Fibroblast of skin of back (primary cell): ENCODE measurements at regions not wholly inside any gene's neighbourhood (a gene's known extent, or its start where the extent isn't known, plus 50 kb on each side); places are given as distances from the start of the nearest gene placed in this dataset.
A peak's percentile ranks its signal among the peaks of the same experiment; 100 is the strongest.
"Not testable (repeated sequence)": the region's sequence is repeated elsewhere in the genome, so short reads cannot be mapped to it uniquely, and the experiment has no call there.

Experiments used
- DNase-seq: peaks from one replicate; pipeline ENCODE4 v3.0.0-alpha.2; 2013

DNA sequence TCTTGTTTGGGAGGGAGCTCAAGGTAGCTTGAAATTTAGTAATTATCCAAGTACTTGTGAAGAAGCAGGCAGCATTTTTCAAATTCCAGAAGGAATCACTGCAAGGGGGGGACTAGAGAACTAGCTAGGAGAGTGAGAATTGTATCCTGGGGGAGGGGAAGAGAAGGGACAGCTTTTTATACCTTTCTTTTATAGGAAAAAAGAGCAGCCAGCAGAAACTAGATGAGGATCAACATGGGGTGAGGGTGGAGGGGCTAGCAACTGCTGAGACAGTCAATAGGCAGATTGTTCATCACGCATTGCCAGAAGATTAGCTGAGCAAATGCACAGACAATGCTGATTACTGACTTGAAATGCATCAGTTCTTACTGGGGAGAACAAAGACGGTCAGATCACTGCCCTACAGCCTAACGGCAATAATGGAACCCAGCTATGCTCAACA is 514.3 kb upstream of the CITED2 start:
- DNase-seq = peak; percentile 54

DNA sequence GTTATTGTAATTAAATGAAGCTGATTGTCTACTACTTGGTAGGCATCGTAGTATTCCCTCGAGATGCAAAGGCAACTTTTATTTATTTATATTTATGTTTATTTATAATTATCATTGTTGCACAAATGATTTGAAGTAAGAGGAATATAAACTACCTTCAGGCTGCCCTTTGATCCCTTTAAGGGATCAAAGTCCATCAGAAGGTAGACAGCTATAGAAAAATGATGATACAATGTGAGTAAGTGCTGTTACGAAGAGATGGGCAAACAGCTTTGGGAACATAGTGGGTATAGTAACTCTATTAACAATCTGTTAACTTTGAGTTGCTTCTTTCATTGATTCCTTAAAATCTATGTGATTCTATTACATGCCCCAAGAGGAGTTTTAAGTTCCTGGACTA is 512.8 kb upstream of the CITED2 start:
- DNase-seq = no peak

DNA sequence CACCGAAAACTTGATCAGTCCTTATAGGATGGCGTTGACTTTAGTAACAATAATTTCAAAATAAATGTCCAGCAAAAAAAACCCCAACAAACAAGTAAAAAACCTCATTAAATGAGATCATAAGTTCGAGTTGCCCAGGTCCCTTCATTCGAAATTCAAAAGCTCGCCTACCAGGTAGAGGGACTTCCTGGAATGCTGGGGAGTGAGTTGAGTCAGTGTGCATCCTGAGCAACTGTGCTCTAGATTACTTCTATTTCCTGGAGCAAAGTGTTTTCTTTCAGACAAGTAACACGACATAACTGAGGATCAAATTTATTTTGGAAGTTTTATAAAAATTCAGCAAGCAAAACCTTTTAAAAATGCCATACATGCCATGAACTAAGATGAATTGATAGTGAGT is 511.9 kb upstream of the CITED2 start:
- no peak for DNase-seq

DNA sequence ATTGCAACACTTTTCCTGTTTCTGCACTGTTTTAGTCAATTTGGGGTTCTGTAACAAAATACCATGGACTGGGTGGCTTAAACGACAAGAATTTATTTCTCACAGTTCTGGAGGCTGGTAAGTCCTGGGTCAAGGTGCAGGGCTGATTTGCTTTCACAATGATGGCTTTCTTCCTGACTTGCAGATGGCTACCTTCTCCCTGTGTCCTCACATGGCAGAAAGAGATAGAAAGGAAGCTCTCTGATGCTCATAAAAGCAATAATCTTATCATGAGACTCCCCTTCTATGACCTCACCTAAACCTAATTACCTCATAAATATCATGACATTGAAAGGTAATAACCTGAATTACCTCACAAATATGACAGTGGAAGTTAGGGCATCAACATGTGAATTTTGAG is 511.5 kb upstream of the CITED2 start:
- no peak for DNase-seq

DNA sequence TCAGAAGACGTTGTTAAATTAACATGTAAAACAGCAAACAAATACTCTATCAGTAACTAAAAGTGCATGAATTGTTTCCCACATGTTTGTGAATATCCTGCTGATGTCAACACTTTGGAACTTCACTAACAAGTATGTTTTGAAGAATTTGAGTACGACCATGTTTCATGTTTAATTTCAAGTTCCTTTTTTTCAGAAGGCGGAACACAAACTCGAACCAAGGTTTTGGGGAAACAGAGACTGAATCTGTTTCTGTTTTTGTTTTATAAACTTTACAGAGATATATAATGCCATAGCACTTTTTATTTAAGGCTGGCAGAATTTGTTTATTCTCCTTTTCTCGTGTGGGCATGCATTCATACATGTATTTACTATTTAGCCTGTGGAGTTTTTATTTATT is 509.3 kb upstream of the CITED2 start:
- peak; percentile 37 for DNase-seq

DNA sequence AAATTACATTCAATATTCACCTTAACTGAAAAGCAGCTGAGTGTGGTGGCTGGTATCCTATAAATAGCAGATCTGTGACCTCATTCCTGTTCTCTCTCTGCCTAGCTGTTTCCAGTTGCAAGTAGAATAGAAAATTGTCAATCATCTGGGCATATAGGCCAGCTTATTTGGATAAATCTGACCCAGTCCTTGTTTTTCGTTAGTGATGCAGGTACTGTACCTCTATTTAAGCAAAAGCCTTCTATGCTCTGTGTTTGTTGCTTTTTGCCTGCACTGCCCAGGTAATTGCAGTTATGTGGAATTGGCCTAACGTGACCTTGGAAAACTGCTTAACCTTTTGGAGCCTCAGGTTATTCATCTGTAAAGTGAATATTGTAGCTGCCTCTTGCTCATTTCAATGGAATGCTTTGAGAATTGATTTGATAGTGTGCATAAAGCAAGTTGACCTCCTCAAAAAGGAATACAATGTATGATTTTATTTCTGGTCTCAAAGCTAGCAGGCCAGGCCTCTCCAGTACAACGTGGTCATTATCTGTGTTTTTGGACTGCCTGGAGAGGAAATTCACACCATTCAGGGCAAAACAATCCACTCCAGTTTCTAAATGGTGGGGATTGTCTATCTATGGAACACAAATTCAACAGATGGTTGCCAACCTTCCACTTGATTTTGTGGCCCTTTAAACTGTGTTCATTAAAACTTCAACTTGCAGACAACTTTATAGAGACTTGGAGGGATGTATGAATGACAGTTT is 508.7 kb upstream of the CITED2 start:
- peak; percentile 40 for DNase-seq

DNA sequence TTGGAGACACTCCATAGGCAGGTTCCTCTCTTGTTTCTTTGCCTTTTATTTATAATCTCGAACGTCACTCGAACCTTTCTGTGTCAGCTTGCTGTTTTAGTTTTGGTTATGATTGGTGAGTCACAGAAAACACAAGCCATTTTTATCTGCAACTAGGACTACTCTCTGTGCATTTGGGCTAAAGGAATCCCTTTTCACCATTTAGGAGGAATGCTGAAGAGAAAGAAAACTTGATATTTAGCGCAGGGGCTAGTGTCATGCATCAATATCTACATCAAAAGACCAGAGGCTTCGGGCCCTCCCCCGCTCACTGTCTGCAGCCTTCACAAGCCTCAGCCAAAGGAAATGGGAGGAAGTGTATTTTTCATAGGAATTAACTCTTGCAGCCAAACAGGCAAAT is 507.8 kb upstream of the CITED2 start:
- DNase-seq = peak; percentile 76

DNA sequence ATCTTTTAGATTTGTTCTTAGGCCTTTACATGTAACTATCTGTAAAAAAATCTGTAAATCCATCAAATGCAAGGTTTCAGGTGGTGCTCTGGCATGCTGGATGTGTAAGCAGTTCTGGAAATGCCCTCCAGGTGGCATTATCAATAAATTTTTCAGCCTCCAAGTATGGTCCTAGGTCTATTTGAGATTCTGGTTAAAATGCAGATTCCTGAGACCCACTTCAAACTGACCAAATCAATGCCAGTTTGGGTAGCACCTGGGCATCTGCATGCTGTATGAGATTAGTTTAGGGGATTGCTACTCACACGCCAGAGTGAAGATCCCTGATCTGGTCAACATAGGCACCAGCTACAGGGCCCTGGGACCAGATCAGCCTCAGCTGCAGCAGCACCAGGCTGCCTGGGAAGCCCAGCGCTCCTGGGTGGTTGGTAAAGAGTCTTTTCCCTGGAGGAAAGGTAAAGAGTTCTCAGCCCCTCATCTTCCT is 507.3 kb upstream of the CITED2 start:
- DNase-seq = peak; percentile 42

DNA sequence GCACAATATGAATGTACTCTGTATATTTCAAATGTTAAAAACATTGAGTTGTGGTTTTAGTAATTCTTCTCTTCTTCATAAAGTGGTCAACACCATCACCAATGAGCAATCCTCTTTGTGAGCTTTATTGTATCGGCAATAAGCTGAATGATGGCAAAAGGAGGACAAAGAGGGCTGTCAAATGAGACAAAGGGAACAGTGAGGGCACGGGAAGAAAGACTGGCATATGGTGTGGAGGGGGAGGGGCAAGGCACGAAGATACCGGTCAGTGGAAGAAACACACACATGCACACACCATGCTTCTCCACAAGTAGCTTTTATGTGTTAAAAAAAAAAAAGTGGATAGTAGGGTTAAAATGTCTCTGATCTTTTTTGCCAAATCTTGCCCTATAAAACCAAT is 506.8 kb upstream of the CITED2 start:
- DNase-seq = no peak

DNA sequence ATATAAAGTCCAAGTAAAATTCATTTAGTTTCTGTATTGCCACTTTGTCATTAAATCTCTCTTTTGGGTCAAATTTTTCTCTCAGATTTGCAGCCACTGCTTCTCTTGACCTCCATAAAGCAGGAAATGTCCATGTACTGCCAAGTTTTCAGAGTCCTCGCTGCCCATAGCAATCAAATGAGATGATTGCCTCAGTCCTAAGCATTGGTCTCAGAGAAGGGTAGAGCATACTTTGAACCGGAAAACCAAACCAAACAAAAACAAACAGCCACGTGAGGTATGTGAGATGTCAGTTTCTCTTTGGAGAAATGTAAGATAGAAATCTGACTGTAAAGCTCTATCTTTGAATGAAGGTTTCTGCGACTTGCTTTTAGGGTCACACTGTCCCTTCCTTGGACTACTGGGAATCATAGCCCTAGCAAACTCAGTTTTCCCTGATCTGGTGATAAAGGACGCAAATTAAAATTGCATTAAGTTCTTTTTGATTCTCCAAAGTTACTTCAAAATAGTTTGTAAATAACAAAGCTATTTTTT is 505.4 kb upstream of the CITED2 start:
- DNase-seq = no peak

DNA sequence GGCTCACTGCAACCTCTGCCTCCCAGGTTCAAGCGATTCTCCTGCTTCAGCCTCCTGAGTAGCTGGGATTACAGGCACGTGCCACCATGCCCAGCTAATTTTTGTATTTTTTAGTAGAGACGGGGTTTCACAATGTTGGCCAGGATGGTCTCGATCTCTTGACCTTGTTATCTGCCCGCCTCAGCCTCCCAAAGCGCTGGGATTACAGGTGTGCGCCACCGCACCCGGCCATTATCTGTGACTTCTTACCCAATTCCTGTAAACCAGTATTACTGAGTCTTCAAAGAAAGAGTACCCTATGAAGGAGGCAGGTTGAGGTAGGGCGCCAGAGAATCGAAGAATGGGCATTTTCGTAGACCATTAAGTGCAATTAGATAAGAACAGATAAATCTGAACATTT is 504.8 kb upstream of the CITED2 start:
- DNase-seq = not testable (repeated sequence)

DNA sequence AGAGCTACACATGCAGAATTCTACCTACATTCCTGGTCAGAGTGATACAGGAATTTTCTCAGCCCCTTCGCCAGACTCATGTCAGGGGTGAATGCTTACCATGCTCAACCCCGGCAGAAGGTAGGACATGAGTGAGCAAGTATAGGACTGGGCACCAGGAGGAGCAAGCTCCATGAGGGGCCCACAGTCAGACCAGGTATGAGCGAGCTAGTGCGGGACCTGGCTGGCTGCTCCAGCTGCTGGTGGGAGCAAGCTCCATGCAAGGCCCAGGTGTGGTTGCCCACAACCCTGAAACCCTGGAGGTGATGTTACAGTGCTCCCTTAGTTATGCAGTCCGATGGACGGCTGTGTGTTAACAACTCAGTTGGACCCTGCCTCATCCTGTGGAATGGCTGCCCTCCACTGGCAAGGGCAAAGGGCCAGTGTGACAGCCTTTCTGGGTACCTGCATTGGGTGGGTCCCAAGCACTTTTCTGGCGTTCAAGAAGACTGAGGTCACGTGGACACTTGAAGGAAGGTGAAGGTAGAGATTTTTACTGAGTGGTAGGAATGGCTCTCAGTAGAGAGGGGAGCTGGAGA is 503.5 kb upstream of the CITED2 start:
- no peak for DNase-seq

DNA sequence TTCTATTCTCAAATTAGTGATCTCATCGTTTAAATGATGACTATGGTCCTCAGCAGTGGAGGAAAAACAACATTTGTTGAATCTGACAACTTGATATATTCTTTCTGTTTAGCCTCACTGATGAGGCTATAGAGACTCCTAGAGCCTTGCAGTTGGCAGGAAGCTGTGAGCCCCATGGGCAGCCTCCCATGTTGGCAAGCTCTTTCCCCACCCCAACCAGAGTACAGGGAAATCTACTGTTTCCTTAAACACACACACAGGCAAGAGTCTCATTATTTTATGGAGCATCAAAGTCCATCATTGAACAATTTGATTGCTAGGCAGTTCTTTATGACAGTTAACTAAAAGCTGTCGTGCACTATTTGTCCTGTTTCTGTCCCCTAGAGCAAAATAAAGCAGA is 498.2 kb upstream of the CITED2 start:
- no peak for DNase-seq

DNA sequence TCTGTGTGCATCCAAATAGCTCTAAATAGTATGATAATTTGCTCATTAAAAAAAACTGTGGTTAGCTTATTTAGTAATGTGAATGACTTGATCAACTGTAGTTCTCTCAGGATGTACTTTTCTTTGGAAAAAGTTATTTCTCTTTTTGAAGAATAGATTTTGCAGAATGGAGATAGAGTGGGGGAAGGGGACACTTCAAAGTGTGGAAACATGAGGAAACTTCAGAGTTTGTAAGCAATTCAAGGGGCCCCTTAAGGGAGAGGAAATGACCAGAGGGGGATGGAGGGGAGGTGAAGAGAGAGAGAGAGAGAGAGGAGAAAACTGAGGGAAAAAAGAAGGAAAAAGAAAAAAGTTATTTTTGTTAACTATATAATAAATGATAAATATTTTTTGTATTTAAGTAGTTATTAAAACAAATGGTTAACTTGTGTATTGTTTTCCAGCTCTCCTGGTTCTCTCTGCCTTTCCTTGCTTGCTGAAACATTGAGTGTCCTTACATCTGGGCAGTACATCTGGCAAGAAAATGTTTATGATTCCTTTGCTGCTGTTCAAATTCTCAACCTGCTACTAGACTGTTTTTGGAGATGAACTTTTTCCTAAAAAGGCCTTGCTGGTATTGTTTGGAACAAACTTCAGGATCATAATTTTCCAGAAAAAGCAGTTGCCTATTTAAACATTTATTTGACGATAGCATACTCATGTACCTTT is 497.5 kb upstream of the CITED2 start:
- no peak for DNase-seq

DNA sequence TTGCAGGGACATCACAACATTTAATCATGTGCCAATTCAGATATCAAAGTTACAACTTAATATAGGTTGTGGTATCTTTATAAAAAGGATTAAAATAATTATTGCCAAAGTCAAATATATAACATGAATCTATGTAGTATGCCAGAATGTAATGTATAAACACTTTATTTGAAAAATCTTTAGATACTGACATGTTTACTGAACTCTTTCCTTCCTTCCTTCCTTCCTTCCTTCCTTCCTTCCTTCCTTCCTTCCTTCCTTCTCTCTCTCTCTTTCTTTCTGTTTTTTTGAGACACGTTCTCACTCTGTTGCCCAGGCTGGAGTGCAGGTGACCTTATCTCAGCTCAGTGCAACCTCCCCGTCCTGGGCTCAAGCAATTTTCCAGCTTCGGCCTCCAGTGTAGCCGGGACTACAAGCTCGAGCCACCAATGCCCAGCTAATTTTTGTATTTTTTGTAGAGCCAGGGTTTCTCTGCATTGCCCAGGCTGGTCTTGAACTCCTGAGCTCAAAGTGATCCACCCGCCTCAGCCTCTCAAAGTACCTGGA is 496.8 kb upstream of the CITED2 start:
- DNase-seq = no peak

DNA sequence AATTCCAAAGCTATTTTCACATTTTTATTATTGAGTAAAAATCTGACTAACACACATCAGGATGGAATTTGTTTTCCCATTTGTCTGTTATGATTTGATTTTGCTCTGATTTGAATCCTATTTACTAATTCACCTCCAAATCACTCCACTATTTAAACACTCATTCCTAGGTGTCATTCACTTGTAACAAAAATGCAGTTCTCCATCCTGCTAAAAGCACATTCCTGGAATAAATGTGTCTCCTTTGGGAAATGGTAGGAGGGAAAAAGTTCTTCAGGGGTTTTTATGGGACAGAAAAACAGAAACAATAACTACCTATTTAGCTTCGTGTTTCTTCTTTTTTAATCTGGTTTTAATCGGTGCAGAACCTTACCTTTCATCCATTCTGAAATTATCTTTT is 494.1 kb upstream of the CITED2 start:
- no peak for DNase-seq

DNA sequence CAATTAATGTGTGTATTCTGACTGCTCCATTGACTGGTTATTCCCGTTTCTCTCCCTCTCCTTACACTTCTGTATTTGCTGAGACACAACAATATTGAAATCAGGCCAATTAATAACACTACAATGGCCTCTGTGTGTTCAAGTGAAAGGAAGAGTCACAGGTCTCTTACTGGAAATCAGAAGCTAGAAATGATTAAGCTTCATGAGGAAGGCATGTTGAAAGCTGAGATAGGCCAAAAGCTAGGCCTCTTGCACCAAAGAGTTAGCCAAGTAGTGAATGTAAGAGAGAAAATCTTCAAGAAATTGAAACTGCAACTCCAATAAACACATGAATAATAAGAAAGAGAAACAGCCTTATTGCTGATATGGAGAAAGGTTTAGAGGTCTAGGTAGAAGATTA is 489.5 kb upstream of the CITED2 start:
- no peak for DNase-seq

DNA sequence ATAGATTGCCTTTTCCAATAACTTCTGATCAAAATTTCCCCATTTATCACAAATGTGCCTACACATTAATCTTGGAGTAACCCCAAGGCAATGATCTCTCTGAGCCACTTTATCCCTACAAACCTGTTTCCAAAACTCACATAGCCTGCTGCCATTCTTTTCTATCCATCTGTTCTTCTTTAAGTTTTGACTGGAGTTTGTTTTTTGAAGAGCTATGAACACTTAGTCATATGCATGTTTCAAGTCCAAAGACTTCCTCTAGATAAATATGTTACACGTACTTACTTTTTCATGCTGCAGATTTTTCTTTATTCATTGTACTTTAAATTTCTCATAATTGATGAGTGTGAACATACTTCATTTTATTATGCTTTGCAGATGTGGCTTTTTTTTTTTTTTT is 488.9 kb upstream of the CITED2 start:
- peak; percentile 80 for DNase-seq

DNA sequence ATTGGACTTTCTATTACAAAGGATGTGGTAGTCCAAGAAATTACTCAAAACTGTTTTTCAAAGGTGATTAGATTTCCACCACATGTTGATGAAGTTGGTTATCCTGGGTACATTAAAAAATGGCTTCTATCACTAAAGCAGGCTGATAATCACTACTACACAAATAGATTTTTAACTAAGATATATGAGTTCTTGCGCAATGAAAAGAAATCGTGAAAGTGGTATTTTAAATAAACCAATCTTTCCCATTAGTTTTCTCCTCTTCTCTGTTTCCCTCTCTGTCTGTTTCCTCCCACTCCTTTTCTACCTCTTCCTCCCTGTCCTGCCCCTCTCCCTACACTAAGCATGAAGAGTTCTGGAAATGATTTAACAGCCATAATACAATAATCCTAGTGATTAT is 487.9 kb upstream of the CITED2 start:
- DNase-seq = no peak

DNA sequence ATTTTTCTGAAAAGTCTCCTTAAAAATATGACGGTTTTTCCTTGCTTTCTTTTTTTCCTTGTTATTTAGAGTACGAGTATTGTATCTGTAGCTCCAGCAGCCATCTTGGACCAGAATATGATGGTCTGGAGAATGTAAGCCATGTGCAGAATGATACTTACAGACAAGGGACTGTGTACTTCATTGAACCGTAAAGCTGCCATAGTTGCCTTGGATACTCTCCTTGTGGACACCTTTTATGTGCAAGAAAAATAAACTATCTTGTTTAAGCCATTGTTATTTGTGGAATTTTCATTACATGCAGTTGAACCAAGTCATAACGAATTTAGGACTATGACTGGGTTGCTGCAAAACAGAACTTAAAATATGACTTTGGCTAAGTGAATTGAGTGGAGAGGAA is 485.8 kb upstream of the CITED2 start:
- DNase-seq = no peak

DNA sequence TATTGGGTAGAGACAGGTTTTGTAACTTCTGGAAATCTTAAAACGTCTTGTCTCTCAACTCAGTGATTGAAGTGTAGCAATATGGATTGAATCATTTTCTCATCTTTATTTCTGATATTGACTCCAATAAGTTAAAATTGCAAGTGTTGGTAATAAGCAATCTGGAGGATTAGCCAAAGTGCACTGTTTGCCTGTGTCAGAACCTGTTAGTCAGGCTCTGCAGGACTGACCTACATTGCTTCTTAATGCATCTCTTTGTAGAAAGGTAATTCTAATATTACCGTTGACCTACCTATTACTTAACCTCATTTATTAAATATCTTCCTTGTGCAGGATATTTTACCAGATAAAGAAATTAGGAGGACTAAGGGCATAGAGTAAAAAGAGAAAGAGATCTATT is 484.0 kb upstream of the CITED2 start:
- DNase-seq = no peak

DNA sequence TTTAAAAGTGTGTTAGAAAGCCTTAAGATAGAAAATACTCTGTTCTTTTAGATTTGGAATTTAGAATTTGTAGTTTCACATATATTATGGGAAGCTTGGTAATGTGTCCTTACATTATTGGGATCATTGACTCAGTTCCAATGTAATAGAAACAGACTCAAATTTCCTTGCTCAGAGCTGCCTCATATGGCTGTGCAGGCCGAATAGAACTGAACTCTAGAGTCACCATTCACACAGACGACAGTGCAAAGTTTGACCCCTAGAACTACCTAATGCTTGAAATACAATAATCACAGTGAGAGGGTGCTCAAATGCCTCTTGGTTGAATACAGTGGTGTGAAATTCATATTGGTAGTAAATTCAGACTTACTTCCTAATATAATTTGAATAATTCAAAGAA is 482.7 kb upstream of the CITED2 start:
- DNase-seq = no peak

DNA sequence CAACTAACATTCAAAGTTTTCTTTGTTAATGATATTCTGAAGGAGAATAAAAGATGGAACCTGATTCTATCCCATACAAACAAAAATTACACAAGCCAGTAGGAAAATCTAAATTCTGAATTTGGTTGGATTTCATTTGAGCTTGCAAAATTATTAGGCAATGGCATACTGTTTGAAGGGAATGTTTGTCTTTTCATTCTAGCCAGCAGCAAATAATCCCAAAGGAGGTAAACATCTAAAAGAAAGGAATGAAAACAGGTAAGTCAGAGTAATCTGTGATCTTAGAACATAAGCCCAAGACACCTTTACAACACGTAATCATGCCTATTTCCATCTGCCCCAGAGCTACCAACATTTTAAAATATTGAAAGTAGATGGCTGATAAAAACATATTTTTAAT is 482.1 kb upstream of the CITED2 start:
- no peak for DNase-seq
